ENCODE measurements at regions not wholly inside any gene's neighbourhood (a gene's known extent, or its start where the extent isn't known, plus 50 kb on each side); places are given as distances from the start of the nearest gene placed in this dataset.
"Not testable (repeated sequence)": the region's sequence is repeated elsewhere in the genome, so short reads cannot be mapped to it uniquely, and the experiment has no call there.

GRCh38 chr4:117691572-117692351 lies 342.5 kb upstream of the NDST3 start:
- DNase-seq (ENCODE audit: low read depth in 2 of 2): no peak

GRCh38 chr4:117692538-117692937 lies 341.7 kb upstream of the NDST3 start:
- DNase-seq (ENCODE audit: low read depth in 2 of 2): no peak

- DNase-seq (ENCODE audit: low read depth in 2 of 2): no peak
Measured at GRCh38 chr4:117699595-117699994, 334.7 kb upstream of the NDST3 start.

GRCh38 chr4:117700111-117700892 lies 334.0 kb upstream of the NDST3 start:
- DNase-seq (ENCODE audit: low read depth in 2 of 2): no peak

- no peak for DNase-seq (ENCODE audit: low read depth in 2 of 2)
Measured at GRCh38 chr4:117702353-117702752, 331.9 kb upstream of the NDST3 start.

GRCh38 chr4:117704721-117705120 lies 329.6 kb upstream of the NDST3 start:
- no peak for DNase-seq (ENCODE audit: low read depth in 2 of 2)

GRCh38 chr4:117740736-117741135 lies 293.6 kb upstream of the NDST3 start:
- DNase-seq (ENCODE audit: low read depth in 2 of 2): no peak

GRCh38 chr4:117745379-117745778 lies 288.9 kb upstream of the NDST3 start:
- DNase-seq (ENCODE audit: low read depth in 2 of 2): not testable (repeated sequence)

GRCh38 chr4:117755438-117755837 lies 278.8 kb upstream of the NDST3 start:
- DNase-seq (ENCODE audit: low read depth in 2 of 2): no peak

- no peak for DNase-seq (ENCODE audit: low read depth in 2 of 2)
Measured at GRCh38 chr4:117768610-117769009, 265.7 kb upstream of the NDST3 start.

GRCh38 chr4:117770269-117771102 lies 263.8 kb upstream of the NDST3 start:
- DNase-seq (ENCODE audit: low read depth in 2 of 2): no peak

- DNase-seq (ENCODE audit: low read depth in 2 of 2): no peak
Measured at GRCh38 chr4:117771647-117772337, 262.5 kb upstream of the NDST3 start.

- DNase-seq (ENCODE audit: low read depth in 2 of 2): no peak
Measured at GRCh38 chr4:117773064-117773936, 261.0 kb upstream of the NDST3 start.

GRCh38 chr4:117777721-117778120 lies 256.6 kb upstream of the NDST3 start:
- no peak for DNase-seq (ENCODE audit: low read depth in 2 of 2)

- DNase-seq (ENCODE audit: low read depth in 2 of 2): peak in 1 of 2 experiments; percentile 3
Measured at GRCh38 chr4:117783716-117784115, 250.6 kb upstream of the NDST3 start.

GRCh38 chr4:117784266-117784665 lies 250.0 kb upstream of the NDST3 start:
- DNase-seq (ENCODE audit: low read depth in 2 of 2): no peak

GRCh38 chr4:117786566-117786965 lies 247.7 kb upstream of the NDST3 start:
- no peak for DNase-seq (ENCODE audit: low read depth in 2 of 2)

- no peak for DNase-seq (ENCODE audit: low read depth in 2 of 2)
Measured at GRCh38 chr4:117793845-117794480, 240.3 kb upstream of the NDST3 start.

GRCh38 chr4:117796677-117797076 lies 237.6 kb upstream of the NDST3 start:
- no peak for DNase-seq (ENCODE audit: low read depth in 2 of 2)

- DNase-seq (ENCODE audit: low read depth in 2 of 2): no peak
Measured at GRCh38 chr4:117800636-117801035, 233.7 kb upstream of the NDST3 start.

Measured in fibroblast of skin of left biceps (primary cell).